SKM-1 treated with dmso at 0.1 percent for 144 hours (cell line): ENCODE measurements at regions not wholly inside any gene's neighbourhood (a gene's known extent, or its start where the extent isn't known, plus 50 kb on each side); places are given as distances from the start of the nearest gene placed in this dataset.
"Not testable (repeated sequence)": the region's sequence is repeated elsewhere in the genome, so short reads cannot be mapped to it uniquely, and the experiment has no call there.

Experiments
- DNase-seq: peaks from one replicate; lab custom pipeline; 2025; ENCODE audit not compliant: unreplicated experiment; lab: John Stamatoyannopoulos, UW

DNA sequence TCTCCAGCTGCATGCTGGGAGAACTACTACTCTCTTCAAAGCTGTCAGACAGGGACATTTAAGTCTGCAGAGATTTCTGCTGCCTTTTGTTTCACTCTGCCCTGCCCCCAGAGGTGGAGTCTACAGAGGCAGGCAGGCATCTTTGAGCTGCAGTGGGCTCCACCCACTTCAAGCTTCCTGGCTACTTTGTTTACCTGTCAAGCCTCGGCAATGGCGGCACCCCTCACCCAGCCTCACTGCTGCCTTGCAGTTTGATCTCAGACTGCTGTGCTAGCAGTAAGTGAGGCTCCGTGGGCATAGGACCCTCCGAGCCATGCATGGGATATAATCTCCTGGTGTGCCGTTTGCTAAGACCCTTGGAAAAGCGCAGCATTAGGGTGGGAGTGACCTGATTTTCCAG is 61.7 kb downstream of the DMRTA1 start:
- DNase-seq, result not testable (repeated sequence)

DNA sequence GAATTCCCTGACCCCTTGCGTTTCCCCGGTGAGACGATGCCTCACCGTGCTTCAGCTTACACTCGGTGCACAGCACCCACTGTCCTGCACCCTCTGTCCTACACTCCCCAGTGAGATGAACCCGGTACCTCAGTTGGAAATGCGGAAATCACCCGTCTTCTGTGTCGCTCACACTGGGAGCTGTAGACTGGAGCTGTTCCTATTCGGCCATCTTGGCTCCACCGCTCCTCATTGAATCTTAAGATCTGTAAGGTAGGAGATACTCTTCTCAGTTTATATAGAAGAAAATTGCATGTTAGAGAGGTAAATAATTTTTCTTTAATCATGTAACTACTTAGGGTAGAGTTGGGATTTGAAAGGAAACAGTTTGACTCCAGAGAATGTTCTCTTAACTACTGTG is 62.2 kb downstream of the DMRTA1 start:
- DNase-seq, result no peak

DNA sequence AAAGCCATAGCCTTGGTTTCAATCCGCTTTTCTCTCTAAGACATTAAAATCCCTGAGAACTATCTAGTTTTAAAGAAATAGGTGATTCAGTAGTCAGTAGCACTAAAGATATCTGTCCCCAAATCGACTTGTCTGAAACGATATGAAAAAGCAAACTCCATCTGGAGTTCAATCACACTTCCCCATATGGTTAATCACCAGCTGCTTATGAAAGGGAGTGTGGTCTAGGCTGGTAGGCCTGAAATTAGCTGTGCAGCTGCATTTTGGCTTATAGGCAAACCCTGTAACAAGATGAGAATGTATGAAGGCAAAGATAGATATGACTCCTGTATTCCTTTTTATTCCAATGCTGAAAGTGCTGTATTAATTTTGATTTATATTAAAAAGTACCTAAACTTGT is 65.9 kb downstream of the DMRTA1 start:
- no peak for DNase-seq

- no peak for DNase-seq
Measured at GRCh38 chr9:22514871-22515270, 68.2 kb downstream of the DMRTA1 start.

GRCh38 chr9:22522206-22522740 is 75.6 kb downstream of the DMRTA1 start:
- DNase-seq, result no peak

DNA sequence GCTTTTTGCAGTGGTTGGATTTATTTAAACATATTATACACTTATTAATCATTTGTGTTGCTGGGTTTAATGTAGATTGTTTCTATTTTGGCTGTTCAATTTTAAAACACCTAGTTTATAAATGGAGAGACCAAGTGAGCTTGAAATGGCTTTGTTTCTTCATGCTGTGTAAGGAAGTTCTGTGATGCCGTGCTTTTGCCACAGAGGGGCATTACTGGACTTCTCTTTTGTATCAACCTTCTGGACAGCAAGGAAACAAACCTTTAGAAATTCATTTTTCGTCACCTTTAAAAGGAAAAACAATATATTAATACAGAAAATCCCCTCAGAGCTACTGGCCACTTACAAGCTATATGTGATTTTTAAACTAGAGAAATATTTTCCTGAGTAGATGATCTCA is 81.9 kb downstream of the DMRTA1 start:
- no peak for DNase-seq

- DNase-seq, result no peak
Measured at GRCh38 chr9:22529426-22530199, 83.0 kb downstream of the DMRTA1 start.

DNA sequence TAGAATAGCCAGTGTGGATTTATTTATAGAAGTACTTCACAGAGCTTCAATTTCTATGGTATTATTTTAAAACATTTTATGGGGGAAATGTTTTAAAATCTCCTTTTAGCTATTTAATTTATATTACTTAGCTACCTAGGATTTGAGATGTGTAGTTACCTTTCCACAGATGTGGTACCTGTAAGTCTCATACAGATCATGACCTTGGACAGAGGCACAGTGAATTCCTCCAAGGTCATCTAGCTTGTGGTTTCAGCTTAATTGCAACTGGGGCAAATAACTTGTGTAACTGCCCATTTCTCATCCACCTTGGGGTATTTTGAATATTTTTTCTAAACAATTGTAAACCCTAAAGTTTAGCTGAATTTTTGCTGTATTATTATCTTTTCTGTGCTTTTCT is 89.2 kb downstream of the DMRTA1 start:
- no peak for DNase-seq

DNA sequence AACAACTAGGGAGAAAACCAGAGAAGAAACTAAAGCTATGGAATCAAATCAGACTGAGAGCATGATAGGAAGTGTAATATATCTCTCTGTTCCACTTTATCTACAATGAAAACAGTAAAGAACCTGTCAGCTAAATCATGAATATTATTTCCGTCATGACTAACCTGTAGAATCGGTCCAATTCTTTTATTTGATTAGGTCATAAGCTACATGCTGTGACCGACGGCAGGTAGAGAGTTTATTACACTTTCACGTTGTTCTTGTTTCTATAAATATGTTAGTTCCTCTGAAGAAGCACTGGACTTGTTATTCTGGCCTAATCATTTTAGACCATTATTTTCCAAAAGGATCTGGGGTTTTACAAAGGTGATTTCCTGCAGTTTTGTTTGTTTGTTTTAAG is 91.1 kb downstream of the DMRTA1 start:
- no peak for DNase-seq

DNA sequence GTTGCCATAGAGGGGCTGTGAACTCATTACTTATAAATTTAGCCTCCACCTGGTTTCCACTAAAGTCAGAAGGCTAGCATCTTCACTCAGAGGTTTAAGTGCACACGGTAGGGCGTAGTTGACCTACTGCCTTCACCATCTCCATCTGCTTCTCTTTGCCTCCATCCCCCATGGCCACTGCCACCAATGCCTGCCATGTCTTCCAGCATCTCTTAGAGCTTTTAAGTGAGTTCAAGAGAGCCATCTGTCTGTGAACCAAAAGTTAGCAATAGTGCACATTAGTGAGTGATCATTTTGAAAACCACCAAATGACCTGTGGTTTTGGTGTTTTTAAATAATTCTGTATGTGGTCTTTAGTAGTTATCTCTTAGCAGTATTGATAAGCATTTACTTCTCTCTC is 102.0 kb downstream of the DMRTA1 start:
- no peak for DNase-seq

DNA sequence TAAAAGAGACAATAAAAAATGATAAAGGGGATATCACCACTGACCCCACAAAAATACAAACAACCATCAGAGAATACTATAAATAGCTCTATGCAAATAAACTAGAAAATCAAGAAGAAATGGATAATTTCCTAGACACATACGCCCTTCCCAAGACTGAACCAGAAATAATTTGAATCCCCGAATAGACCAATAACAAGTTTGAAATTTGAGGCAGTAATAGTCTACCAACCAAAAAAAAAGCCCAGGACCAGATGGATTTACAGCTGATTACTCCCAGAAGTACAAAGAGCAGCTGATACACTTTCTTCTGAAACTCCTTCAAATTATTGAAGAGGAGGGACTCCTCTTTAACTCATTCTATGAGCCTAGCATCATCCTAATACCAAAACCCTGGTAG is 128.1 kb downstream of the DMRTA1 start:
- no peak for DNase-seq

DNA sequence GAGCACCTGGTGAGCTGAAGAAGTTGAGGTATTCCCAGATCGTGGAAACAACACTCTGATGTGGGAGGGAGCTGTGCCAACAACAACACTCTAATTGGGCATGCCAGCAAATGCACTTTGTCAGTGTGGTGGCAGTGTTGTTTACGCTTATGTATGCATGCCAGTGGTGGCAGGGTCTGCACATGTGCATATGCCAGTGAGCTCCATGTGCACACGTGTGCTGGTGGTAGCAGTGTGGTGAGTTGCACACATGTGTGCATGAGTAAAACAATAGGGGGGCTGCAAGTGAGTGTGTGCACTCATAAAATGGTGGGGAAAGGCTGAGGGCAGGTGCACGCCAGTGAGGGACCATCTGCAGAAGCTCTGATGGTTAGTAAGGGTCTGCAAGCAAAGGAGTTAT is 134.2 kb downstream of the DMRTA1 start:
- no peak for DNase-seq

DNA sequence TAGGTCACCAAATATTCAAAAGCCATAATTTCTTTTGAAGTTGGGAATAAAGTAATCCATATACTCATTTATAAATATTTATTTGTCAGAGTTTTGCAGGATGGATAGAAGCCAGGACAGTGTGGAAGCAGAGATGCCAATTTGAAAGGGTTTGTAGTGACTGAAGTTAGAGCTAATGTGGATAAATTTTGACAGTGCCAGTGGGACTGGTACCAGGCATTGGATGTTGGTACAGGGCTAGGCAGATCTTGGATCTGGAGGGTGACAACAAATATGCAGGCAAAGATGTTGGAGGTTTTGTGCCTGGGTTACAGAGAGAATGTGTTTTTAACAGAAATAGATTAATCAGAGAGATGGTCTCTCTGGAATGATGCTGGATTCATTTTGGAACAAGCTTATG is 135.6 kb downstream of the DMRTA1 start:
- DNase-seq, result no peak

DNA sequence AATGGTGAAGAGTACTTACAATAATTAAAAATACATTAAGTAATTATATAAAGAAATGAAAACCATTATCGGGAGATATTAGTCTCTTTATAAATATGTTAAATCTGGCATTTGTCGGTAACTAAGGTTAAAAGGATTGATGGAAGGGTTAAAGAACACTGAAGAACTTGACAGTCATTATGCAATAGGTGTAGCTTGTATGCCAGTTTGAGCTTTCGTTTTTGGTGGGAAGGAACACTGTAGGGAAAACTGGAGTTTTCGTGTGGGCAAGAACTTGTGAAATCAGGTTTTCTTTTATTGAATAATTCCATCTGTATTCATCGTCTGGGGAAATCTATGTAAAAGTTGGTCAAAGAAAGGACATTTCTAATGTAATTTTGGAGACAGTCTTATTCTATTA is 142.3 kb downstream of the DMRTA1 start:
- DNase-seq, result no peak

GRCh38 chr9:22590336-22591033 is 143.9 kb downstream of the DMRTA1 start:
- no peak for DNase-seq

- no peak for DNase-seq
Measured at GRCh38 chr9:22595805-22596204, 149.2 kb downstream of the DMRTA1 start.

DNA sequence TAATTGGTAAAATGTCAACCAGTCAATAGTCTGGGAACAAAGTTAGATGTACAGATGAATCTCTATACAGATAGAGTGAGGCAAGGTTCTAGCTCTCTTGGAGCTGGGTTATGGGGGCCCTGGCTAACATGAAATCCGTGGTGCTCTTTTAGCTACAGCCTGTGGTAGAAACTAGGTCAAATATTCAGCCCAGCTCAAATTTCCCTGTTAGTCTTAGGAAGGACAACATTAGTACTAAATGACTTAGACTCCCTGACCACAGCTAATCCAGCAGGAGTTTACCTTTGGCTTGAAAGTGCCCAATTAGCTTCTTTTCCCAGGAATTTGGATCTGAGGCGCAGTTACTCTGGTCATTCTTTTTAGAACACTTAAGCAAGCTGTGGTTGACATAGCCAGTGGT is 170.5 kb downstream of the DMRTA1 start:
- no peak for DNase-seq

GRCh38 chr9:22622815-22623214 is 176.2 kb downstream of the DMRTA1 start:
- no peak for DNase-seq

DNA sequence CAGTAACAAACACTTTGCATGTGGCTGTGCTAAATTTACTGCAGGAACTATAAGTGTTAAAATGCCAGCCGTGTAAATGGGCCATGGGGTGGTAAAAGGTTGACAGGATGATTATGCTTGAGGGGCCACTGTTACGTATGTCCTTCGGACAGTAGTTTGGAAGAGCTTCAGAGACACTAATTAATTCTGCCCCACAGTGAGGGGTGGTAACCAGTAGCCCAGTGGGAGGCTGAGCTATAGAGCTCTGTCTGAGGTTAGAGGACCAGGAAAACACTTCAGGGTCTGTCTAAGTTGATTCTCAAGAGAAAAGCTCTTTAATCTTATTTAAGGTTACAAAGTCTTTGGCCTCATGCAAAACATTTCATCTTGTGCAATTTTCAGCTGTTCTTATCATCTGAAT is 176.6 kb downstream of the DMRTA1 start:
- no peak for DNase-seq

GRCh38 chr9:22625540-22625939 is 178.9 kb downstream of the DMRTA1 start:
- DNase-seq, result no peak

DNA sequence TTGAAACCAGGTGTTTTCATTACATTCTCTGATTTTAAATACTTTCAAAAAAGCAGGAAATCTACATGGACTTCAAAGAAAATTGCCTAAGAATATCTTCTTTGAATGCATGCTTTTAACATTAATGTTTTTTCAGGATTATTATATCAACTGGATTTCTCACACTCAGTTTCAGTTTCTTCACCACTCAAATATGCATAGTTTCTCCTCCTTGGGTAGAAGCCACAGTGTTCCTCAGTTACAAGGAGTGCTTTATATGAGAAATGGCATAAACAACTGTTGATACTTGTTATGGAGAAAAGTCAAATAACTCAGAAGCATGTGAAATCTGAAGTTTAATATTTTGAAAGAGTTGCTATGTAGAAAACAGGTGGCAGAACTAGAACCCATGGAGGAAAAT is 196.9 kb downstream of the DMRTA1 start:
- DNase-seq, result no peak

DNA sequence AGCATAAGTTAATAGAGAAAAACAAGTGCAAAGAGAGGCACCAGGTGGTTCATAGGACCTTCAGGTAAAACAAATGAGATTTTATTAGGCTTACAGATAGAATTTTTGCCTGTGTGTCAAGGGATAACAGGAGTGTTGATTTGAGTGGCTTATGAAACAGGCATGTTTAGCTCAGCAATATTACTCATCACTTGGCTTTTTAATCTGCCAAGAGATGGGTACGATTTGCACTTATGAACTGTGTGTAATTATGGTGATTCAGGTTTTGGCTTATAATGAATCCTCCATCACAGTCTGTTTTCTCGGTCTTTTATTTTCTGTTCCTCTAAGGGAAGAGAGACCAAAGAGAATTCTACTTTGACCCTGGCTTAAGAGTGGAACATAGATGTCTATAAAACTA is 199.3 kb downstream of the DMRTA1 start:
- DNase-seq, result no peak

- DNase-seq, result no peak
Measured at GRCh38 chr9:22649384-22649783, 202.8 kb downstream of the DMRTA1 start.
